ENCODE measurements at regions not wholly inside any gene's neighbourhood (a gene's known extent, or its start where the extent isn't known, plus 50 kb on each side); places are given as distances from the start of the nearest gene placed in this dataset.

GRCh38 chr18:4839639-4840038, 357.4 kb downstream of the AKAIN1 start:
- TF ChIP-seq, protein P1, sequence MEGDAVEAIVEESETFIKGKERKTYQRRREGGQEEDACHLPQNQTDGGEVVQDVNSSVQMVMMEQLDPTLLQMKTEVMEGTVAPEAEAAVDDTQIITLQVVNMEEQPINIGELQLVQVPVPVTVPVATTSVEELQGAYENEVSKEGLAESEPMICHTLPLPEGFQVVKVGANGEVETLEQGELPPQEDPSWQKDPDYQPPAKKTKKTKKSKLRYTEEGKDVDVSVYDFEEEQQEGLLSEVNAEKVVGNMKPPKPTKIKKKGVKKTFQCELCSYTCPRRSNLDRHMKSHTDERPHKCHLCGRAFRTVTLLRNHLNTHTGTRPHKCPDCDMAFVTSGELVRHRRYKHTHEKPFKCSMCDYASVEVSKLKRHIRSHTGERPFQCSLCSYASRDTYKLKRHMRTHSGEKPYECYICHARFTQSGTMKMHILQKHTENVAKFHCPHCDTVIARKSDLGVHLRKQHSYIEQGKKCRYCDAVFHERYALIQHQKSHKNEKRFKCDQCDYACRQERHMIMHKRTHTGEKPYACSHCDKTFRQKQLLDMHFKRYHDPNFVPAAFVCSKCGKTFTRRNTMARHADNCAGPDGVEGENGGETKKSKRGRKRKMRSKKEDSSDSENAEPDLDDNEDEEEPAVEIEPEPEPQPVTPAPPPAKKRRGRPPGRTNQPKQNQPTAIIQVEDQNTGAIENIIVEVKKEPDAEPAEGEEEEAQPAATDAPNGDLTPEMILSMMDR (IDR thresholded peaks at IDR 0.05) = no peak
- TF ChIP-seq POLR2A (IDR thresholded peaks at IDR 0.05) (no peak), EP300 (IDR thresholded peaks at IDR 0.05) (no peak), POLR2AphosphoS5 (IDR thresholded peaks at IDR 0.05) (no peak)

Measured in suprapubic skin (tissue), 4 donors.